ENCODE measurements at regions not wholly inside any gene's neighbourhood (a gene's known extent, or its start where the extent isn't known, plus 50 kb on each side); places are given as distances from the start of the nearest gene placed in this dataset.
A peak's percentile ranks its signal among the peaks of the same experiment; 100 is the strongest.

GRCh38 chr5:66306844-66307315 is 162.8 kb downstream of the SREK1 start:
- Histone ChIP-seq H3K27me3 (ENCODE audit: control insufficient read depth in 1 of 2, insufficient read depth in 2 of 2, low read length in 2 of 2) (peaks cover 0 to 10% of the 10 kb centered on the region in 2 experiments), H3K36me3 (ENCODE audit: insufficient read depth, low read length) (no peaks in the 10 kb centered on the region), H3K9me3 (ENCODE audit: control insufficient read depth in 1 of 2, insufficient read depth in 1 of 2, low read length in 2 of 2) (no peaks in the 10 kb centered on the region), H3K4me1 (ENCODE audit: insufficient read depth, low read length) (peaks cover 5% of the 10 kb centered on the region), H3K4me3 (ENCODE audit: low read length) (no peak overlapping the region), H3K27ac (ENCODE audit: low read depth in 1 of 2, low read length in 2 of 2) (no peak overlapping the region)
- H3K4me1 Mint-ChIP-seq (ENCODE audit: low read depth): peaks cover 10% of the 10 kb centered on the region
- DNase-seq (no peak), ATAC-seq (ENCODE audit: poor library complexity) (no peak)
- H3K27ac Mint-ChIP-seq: no peak overlapping the region
- POLR2A ChIA-PET: no interaction called here
- intact Hi-C loops (cut with DNase I, micrococcal nuclease): loop anchor here (5.0 to 10.0 kb wide), 3 partner anchors 542 to 1965 kb away; no protein-coding TSS in a partner anchor
- no peak overlapping the region for H3K4me3 Mint-ChIP-seq
- H3K36me3 Mint-ChIP-seq (ENCODE audit: low read depth): no peaks in the 10 kb centered on the region
- no peaks in the 10 kb centered on the region for H3K9me3 Mint-ChIP-seq
- peaks cover 5% of the 10 kb centered on the region for H3K27me3 Mint-ChIP-seq
- CTCF ChIA-PET: interaction anchor here (1.2 to 1.5 kb wide), 3 partner anchors 11 to 348 kb away, joined by 4 read pairs; no protein-coding TSS in a partner anchor
- TF ChIP-seq CTCF (IDR thresholded peaks at IDR 0.05): no peak

- Histone ChIP-seq H3K9me3 (ENCODE audit: control insufficient read depth in 1 of 2, insufficient read depth in 1 of 2, low read length in 2 of 2) (no peaks in the 10 kb centered on the region), H3K36me3 (ENCODE audit: insufficient read depth, low read length) (no peaks in the 10 kb centered on the region), H3K4me1 (ENCODE audit: insufficient read depth, low read length) (peaks cover 5% of the 10 kb centered on the region), H3K4me3 (ENCODE audit: low read length) (no peak overlapping the region), H3K27me3 (ENCODE audit: control insufficient read depth in 1 of 2, insufficient read depth in 2 of 2, low read length in 2 of 2) (peaks cover 0 to 9% of the 10 kb centered on the region in 2 experiments), H3K27ac (ENCODE audit: low read depth in 1 of 2, low read length in 2 of 2) (no peak overlapping the region)
- DNase-seq (peak in 3 of 14 experiments; percentile 58 to 67 (median 65)), ATAC-seq (ENCODE audit: poor library complexity) (peak; percentile 48)
- Mint-ChIP-seq H3K4me1 (ENCODE audit: low read depth) (peaks cover 10% of the 10 kb centered on the region), H3K27me3 (peaks cover 5% of the 10 kb centered on the region), H3K36me3 (ENCODE audit: low read depth) (no peaks in the 10 kb centered on the region), H3K9me3 (no peaks in the 10 kb centered on the region), H3K27ac (no peak overlapping the region), H3K4me3 (no peak overlapping the region)
- ChIA-PET POLR2A (no interaction called here), CTCF (interaction anchor here (0.7 to 2.0 kb wide), 4 partner anchors 9 to 449 kb away, joined by 3 to 6 read pairs (median 4); no protein-coding TSS in a partner anchor)
- intact Hi-C loops (cut with DNase I, micrococcal nuclease): loop anchor here (5.0 to 10.0 kb wide), 3 partner anchors 543 to 1965 kb away; no protein-coding TSS in a partner anchor
- peak; percentile 86 for TF ChIP-seq CTCF (IDR thresholded peaks at IDR 0.05)
These were observed 163.6 kb downstream of the SREK1 start for GRCh38 chr5:66307647-66308241.

- no peaks in the 10 kb centered on the region for H3K4me1 ChIP-seq (ENCODE audit: insufficient read depth, low read length)
- Mint-ChIP-seq H3K27ac (no peak overlapping the region), H3K36me3 (ENCODE audit: low read depth) (no peaks in the 10 kb centered on the region), H3K4me1 (ENCODE audit: low read depth) (peaks cover 5% of the 10 kb centered on the region), H3K4me3 (no peak overlapping the region), H3K27me3 (peaks cover 4% of the 10 kb centered on the region), H3K9me3 (peaks cover 6% of the 10 kb centered on the region)
- no peak for TF ChIP-seq CTCF (IDR thresholded peaks at IDR 0.05)
- intact Hi-C loops (cut with DNase I, micrococcal nuclease): no loop called here
- POLR2A ChIA-PET: no interaction called here
- H3K27ac ChIP-seq (ENCODE audit: low read depth in 1 of 2, low read length in 2 of 2): no peak overlapping the region
- DNase-seq (no peak), ATAC-seq (ENCODE audit: poor library complexity) (no peak)
- no peak overlapping the region for H3K4me3 ChIP-seq (ENCODE audit: low read length)
- H3K27me3 ChIP-seq (ENCODE audit: control insufficient read depth in 1 of 2, insufficient read depth in 2 of 2, low read length in 2 of 2): peaks cover 0 to under 1% of the 10 kb centered on the region in 2 experiments
- no peaks in the 10 kb centered on the region for H3K36me3 ChIP-seq (ENCODE audit: insufficient read depth, low read length)
- CTCF ChIA-PET: no interaction called here
- H3K9me3 ChIP-seq (ENCODE audit: control insufficient read depth in 1 of 2, insufficient read depth in 1 of 2, low read length in 2 of 2): peaks cover 3 to 6% of the 10 kb centered on the region in 2 experiments
These were observed 168.2 kb downstream of the SREK1 start for GRCh38 chr5:66312266-66312665.
